Suprapubic skin (tissue), 4 donors: ENCODE measurements at regions not wholly inside any gene's neighbourhood (a gene's known extent, or its start where the extent isn't known, plus 50 kb on each side); places are given as distances from the start of the nearest gene placed in this dataset.

Source experiments
- DNase-seq, 2 donors: peaks; one replicate each; pipeline ENCODE4 v3.0.0-alpha.2; 2019; ENCODE audit warnings: low spot score in 2 of 2
- H3K27ac ChIP-seq: fragments of 200-600 bp; sonication (generic); one replicate; pipeline ENCODE4 v1.5.1; 2019
- H3K27me3 ChIP-seq: fragments of 200-600 bp; sonication (generic); one replicate; pipeline ENCODE4 v1.5.1; 2019
- H3K36me3 ChIP-seq: fragments of 200-600 bp; sonication (generic); one replicate; pipeline ENCODE4 v1.5.1; 2019
- H3K4me1 ChIP-seq: fragments of 200-600 bp; sonication (generic); one replicate; pipeline ENCODE4 v1.5.1; 2019
- H3K4me3 ChIP-seq: fragments of 200-600 bp; sonication (generic); one replicate; pipeline ENCODE4 v1.5.1; 2019; ENCODE audit warnings: mild to moderate bottlenecking
- H3K9me3 ChIP-seq: fragments of 200-600 bp; sonication (generic); one replicate; pipeline ENCODE4 v1.5.1; 2019
- EP300 ChIP-seq: sonication (generic); formaldehyde crosslinking; IDR thresholded peaks from one replicate; pipeline ENCODE4 v1.6.1; 2017; ENCODE audit warnings: antibody characterized with exemption
- POLR2A ChIP-seq, 2 donors: fragments of 450-650 bp; IDR thresholded peaks; one replicate each; pipeline ENCODE4 v1.6.1; 2017; ENCODE audit warnings: antibody characterized with exemption in 2 of 2, mild to moderate bottlenecking in 2 of 2, moderate library complexity in 2 of 2
- POLR2AphosphoS5 ChIP-seq, 3 donors: sonication (generic); formaldehyde crosslinking; IDR thresholded peaks; one replicate each; pipeline ENCODE4 v1.6.1; 2017; ENCODE audit warnings: antibody characterized with exemption in 3 of 3
- WGBS: methylation state at CpG from one replicate; pipeline ENCODE4 v1.1.5; 2018; 5-methylcytosine and 5-hydroxymethylcytosine counted together
- TF ChIP-seq, protein P1 (sequence below), 2 donors: fragments of 200-600 bp in 1 of 2; fragments of 450-650 bp in 1 of 2; sonication (generic) in 1 of 2; IDR thresholded peaks; one replicate each; pipeline ENCODE4 v1.5.1; 2016 to 2019; ENCODE audit warnings: antibody characterized with exemption in 2 of 2, mild to moderate bottlenecking in 1 of 2, moderate library complexity in 1 of 2

DNA sequence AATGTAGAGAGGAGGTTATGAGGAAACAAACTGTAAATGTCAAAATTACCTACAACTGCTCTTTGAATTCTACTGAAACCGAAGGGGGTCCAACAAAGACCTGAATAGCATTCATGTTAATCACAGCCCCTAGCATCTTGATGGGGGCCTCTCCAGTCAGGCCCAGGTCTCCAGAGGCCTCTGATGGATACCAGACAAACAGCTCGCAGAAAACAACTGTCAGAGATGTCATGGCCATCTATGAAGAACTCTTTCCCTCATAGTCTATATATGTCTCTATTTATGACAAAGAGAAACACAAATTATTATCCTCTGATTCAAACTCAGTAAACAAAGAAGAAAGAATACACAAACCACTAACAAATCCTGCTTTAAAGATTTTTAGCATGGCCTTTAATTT is 432.6 kb downstream of the CAAP1 start:
- DNase-seq, result no peak
- WGBS, result 71% methylated on average over 2 of the region's 2 CpGs
- Histone ChIP-seq H3K27me3 (no peaks in the 10 kb centered on the region), H3K9me3 (no peaks in the 10 kb centered on the region), H3K4me1 (no peaks in the 10 kb centered on the region), H3K36me3 (no peaks in the 10 kb centered on the region), H3K4me3 (no peak overlapping the region), H3K27ac (no peak overlapping the region)
- no peak for TF ChIP-seq POLR2AphosphoS5 (IDR thresholded peaks at IDR 0.05)
- no peak for TF ChIP-seq POLR2A (IDR thresholded peaks at IDR 0.05)
- TF ChIP-seq, protein P1, sequence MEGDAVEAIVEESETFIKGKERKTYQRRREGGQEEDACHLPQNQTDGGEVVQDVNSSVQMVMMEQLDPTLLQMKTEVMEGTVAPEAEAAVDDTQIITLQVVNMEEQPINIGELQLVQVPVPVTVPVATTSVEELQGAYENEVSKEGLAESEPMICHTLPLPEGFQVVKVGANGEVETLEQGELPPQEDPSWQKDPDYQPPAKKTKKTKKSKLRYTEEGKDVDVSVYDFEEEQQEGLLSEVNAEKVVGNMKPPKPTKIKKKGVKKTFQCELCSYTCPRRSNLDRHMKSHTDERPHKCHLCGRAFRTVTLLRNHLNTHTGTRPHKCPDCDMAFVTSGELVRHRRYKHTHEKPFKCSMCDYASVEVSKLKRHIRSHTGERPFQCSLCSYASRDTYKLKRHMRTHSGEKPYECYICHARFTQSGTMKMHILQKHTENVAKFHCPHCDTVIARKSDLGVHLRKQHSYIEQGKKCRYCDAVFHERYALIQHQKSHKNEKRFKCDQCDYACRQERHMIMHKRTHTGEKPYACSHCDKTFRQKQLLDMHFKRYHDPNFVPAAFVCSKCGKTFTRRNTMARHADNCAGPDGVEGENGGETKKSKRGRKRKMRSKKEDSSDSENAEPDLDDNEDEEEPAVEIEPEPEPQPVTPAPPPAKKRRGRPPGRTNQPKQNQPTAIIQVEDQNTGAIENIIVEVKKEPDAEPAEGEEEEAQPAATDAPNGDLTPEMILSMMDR (IDR thresholded peaks at IDR 0.05), result no peak
- TF ChIP-seq EP300, result no peak

DNA sequence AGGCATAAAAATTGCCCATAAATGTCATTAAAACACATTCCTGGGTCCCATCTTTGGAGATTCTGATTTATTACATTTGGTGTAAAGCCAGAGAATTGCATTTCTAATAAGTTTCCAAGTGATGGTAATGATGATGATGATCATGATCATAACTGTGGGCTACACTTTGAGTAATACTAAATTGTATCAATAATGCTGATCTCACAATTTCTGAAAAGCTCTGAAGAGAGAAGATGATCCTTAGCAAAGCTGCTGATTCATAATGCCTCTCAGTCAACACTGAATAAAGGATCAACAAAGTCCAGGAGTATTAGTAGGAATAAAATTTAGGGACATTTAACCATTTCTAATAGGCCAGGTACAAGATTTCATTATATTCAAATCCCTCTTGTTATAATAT is 434.5 kb downstream of the CAAP1 start:
- Histone ChIP-seq H3K4me1 (no peaks in the 10 kb centered on the region), H3K27me3 (no peaks in the 10 kb centered on the region), H3K9me3 (no peaks in the 10 kb centered on the region), H3K4me3 (no peak overlapping the region), H3K36me3 (no peaks in the 10 kb centered on the region), H3K27ac (no peak overlapping the region)
- TF ChIP-seq POLR2AphosphoS5 (IDR thresholded peaks at IDR 0.05), result no peak
- TF ChIP-seq EP300, result no peak
- TF ChIP-seq, protein P1 (IDR thresholded peaks at IDR 0.05), result no peak
- no peak for TF ChIP-seq POLR2A (IDR thresholded peaks at IDR 0.05)
- DNase-seq, result no peak

- H3K4me3 ChIP-seq, result no peak overlapping the region
- H3K4me1 ChIP-seq, result no peaks in the 10 kb centered on the region
- H3K27me3 ChIP-seq, result no peaks in the 10 kb centered on the region
- H3K27ac ChIP-seq, result no peak overlapping the region
- TF ChIP-seq EP300, result no peak
- no peak for TF ChIP-seq POLR2AphosphoS5 (IDR thresholded peaks at IDR 0.05)
- H3K9me3 ChIP-seq, result no peaks in the 10 kb centered on the region
- WGBS, result 71% methylated on average over 3 of the region's 3 CpGs
- H3K36me3 ChIP-seq, result no peaks in the 10 kb centered on the region
- DNase-seq, result no peak
Measured at GRCh38 chr9:26457151-26457550, 435.5 kb downstream of the CAAP1 start.

- Histone ChIP-seq H3K9me3 (no peaks in the 10 kb centered on the region), H3K4me1 (no peaks in the 10 kb centered on the region), H3K27ac (no peak overlapping the region), H3K36me3 (no peaks in the 10 kb centered on the region), H3K27me3 (no peaks in the 10 kb centered on the region), H3K4me3 (no peak overlapping the region)
- DNase-seq, result no peak
- 78% methylated on average over 3 of the region's 3 CpGs for WGBS
- no peak for TF ChIP-seq EP300
- TF ChIP-seq POLR2A (IDR thresholded peaks at IDR 0.05), result no peak
- TF ChIP-seq POLR2AphosphoS5 (IDR thresholded peaks at IDR 0.05), result no peak
- TF ChIP-seq, protein P1 (IDR thresholded peaks at IDR 0.05), result no peak
Measured at GRCh38 chr9:26439061-26439624, 453.5 kb downstream of the CAAP1 start.

- H3K9me3 ChIP-seq, result no peaks in the 10 kb centered on the region
- WGBS, result 7% methylated on average over 1 of the region's 1 CpG
- no peak overlapping the region for H3K4me3 ChIP-seq
- H3K27me3 ChIP-seq, result no peaks in the 10 kb centered on the region
- H3K36me3 ChIP-seq, result no peaks in the 10 kb centered on the region
- H3K4me1 ChIP-seq, result no peaks in the 10 kb centered on the region
- H3K27ac ChIP-seq, result no peak overlapping the region
- TF ChIP-seq POLR2A (IDR thresholded peaks at IDR 0.05) (no peak), POLR2AphosphoS5 (IDR thresholded peaks at IDR 0.05) (no peak), EP300 (no peak)
- TF ChIP-seq, protein P1 (IDR thresholded peaks at IDR 0.05), result no peak
- DNase-seq, result no peak
Measured at GRCh38 chr9:26437056-26437711, 455.4 kb downstream of the CAAP1 start.
